HG03432 (cell line): ENCODE measurements at regions not wholly inside any gene's neighbourhood (a gene's known extent, or its start where the extent isn't known, plus 50 kb on each side); places are given as distances from the start of the nearest gene placed in this dataset.

Experiments used
- ATAC-seq: cut with Tn5 transposase; IDR thresholded peaks from one replicate; pipeline ENCODE4 v1.9.1; 2021; ENCODE audit warnings: mild to moderate bottlenecking, moderate library complexity; ENCODE audit not compliant: unreplicated experiment

DNA sequence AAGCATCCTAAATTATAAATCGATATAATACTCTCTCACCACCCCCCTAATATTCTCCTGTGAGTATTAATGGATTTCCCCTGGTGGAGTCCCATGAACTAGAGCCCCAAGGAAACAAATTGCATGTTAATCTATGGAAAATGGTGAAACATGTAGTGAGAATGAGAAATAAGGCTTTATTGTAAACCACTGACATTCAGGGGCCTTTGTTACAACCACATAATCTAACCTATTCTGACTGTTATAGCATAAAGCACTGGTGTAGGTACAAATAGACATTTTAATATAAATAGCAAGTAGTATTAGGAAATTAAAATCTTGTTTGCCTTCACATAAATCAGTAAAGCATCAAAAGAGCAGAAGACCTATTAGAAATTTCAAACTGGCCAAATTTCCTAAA is 65.3 kb upstream of the TLK1 start:
- no peak for ATAC-seq

DNA sequence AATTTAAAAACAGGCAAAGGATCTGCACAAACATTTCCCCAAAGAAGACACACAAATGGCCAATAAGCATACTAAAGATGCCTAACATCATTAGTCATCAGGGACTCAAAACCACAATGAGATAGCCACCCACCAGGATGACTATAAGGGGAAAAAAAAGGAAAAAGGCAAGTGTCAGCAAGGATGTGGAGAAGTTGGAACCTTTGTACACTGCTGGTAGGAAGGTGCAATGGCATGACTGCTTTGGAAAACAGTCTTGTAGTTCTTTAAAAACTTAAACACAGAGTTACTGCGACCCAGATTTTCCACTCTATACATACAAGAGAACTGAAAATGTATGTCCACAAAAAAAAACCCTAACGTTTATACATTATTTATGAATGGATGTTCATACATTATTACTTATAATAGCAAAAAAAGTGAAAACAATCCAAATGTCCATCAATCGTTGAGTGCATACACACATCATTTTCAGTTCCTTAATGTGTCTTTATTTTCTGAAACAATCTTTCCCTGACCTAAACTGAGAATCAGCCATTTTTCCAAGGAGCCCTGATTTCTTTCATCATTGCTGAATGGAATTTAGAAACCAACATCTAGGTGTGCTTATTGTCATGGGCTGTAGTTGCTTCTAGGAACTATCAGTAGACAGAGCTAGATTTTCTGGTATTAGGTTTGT is 64.7 kb upstream of the TLK1 start:
- no peak for ATAC-seq

DNA sequence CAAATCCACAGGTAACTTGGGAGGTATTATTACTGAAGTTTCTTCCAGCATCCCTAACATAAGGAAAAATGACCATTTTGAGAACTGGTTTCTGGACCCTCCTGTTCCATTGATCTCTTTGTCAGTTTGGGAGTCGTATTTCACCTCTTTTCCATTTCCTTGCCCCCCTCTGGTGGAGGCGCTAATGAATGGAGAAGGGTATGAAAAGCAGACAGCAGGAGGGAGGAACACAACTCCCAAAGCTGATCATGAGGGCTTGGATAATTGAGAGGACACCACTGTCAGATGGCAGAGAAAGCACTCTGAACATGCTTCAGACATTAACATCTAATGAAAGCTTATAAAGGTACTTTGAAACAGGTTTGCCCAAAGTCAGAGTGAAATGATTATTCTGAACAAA is 56.6 kb upstream of the TLK1 start:
- no peak for ATAC-seq

DNA sequence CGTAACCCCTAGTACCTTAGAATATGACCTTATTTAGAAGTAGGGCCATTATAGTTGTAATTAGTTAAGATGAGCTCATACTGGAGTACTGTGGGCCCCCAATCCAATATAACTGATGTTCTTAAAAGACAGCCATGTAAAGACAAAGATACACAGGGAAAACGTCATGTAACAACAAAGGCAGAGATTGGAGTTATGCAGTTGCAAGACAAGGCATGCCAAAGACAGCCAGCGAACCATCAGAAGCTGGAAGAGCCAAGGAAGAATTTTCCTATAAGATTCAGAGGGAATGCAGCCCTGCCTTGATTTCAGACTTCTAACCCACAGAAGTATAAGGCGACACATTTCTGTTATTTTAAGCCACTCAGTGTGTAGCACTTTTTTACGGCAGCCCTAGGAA is 55.9 kb upstream of the TLK1 start:
- ATAC-seq = no peak

DNA sequence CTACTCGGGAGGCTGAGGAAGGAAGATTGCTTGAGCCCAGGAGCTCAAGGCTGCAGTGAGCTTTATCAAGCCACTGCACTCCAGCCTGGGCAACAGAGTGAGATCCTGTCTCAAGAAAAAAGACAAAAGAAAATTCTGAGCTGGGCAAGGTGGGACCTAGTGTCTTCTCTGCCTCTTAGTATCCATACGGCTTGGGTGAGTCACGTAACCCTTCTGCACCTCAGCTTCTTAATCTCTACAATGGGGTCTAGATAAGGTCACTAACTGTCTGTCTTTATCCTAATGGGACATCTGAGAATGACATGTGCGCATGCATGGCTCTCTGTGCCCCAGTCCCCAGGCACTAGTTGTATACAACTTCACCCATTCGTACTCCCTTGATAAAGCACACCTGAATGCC is 53.4 kb upstream of the TLK1 start:
- ATAC-seq = no peak

DNA sequence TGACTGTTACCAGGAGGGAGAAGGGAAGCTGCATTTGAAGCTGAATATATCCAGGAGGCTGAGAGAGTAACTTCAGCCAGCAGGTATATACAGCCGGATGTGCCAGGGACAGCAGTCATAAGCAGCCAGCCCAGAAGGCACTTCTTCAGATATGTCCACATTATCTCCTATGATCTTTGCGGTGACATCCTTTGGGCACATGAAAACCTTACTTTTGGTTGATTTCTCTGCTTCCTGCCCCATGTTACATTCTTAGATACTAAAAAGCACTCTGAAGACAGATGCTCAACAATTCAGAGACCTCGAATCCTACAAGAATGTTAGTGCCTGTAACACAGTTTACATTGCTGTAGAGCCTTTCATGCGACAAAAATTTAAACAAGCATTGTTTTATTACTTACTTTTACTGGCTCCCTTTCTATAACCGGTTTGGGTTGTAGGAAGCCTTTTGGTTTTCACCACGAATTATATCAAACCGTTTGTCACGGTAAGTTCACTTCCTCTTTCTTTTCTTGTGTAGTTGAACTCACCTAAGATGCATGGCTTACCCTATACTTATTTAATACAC is 50.3 kb upstream of the TLK1 start:
- ATAC-seq = peak; percentile 86
